NB4 (cell line): ENCODE measurements at regions not wholly inside any gene's neighbourhood (a gene's known extent, or its start where the extent isn't known, plus 50 kb on each side); places are given as distances from the start of the nearest gene placed in this dataset.

Experiments used
- DNase-seq: peaks from one replicate; pipeline ENCODE4 v3.0.0; 2010; ENCODE audit warnings: low read depth
- H3K4me3 ChIP-seq: one replicate; pipeline ENCODE4 v1.5.1; 2011; ENCODE audit warnings: mild to moderate bottlenecking, low read depth, low read length, moderate library complexity
- MYC ChIP-seq: IDR thresholded peaks from 2 replicates; pipeline ENCODE4 v1.6.1; 2011; ENCODE audit warnings: low read depth, low read length
- POLR2A ChIP-seq: IDR thresholded peaks from 2 replicates; pipeline ENCODE4 v1.6.1; 2011; ENCODE audit warnings: mild to moderate bottlenecking; ENCODE audit not compliant: insufficient read length; ENCODE audit errors: extremely low read depth
- TF ChIP-seq, protein P1 (sequence below): IDR thresholded peaks from 2 replicates; pipeline ENCODE4 v1.6.1; 2011; ENCODE audit warnings: low read depth, low read length
- TF ChIP-seq, protein P2 (sequence below): IDR thresholded peaks from one replicate; pipeline ENCODE4 v1.5.1; 2012; ENCODE audit warnings: low read depth, low read length

DNA sequence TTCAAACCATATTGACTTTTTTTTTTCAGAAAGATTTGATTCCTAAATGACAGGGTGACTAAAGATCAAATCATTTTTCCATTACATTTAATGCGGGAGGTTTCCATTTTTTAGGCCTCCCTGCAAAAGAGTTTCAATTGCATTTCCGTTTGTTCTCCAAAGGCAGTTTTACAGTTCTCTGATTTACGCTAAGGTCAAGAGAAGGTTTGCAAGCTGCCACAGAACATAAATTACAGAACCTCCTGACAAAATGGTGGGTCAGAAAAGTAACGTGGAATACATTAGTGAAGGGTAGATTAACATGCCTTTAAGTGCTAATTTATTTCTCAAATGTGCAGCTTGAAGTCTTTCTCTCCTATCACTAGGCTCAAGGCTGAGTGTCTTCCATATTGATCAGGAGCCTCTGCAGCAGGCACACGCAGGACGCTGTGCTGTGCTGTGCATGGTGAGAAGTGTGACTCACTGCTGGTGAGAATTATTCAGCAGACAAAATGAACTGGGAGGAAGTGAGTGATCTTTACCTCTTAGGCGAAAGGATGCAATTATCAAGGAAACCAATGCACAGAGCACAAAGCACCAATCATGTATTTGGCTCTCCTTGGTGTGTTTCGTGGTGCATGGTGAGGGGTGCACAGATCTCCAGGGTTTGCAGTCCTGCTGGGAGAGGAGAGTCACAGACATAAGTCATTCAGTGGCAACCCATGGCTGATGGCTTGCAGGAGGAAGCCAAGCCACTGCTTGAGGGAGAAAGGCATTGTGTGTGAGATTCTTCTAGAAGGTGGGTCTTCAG is 136.3 kb downstream of the TENT4A start:
- TF ChIP-seq, protein P1, sequence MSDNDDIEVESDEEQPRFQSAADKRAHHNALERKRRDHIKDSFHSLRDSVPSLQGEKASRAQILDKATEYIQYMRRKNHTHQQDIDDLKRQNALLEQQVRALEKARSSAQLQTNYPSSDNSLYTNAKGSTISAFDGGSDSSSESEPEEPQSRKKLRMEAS = no peak
- TF ChIP-seq POLR2A = no peak
- TF ChIP-seq MYC = no peak
- TF ChIP-seq, protein P2, sequence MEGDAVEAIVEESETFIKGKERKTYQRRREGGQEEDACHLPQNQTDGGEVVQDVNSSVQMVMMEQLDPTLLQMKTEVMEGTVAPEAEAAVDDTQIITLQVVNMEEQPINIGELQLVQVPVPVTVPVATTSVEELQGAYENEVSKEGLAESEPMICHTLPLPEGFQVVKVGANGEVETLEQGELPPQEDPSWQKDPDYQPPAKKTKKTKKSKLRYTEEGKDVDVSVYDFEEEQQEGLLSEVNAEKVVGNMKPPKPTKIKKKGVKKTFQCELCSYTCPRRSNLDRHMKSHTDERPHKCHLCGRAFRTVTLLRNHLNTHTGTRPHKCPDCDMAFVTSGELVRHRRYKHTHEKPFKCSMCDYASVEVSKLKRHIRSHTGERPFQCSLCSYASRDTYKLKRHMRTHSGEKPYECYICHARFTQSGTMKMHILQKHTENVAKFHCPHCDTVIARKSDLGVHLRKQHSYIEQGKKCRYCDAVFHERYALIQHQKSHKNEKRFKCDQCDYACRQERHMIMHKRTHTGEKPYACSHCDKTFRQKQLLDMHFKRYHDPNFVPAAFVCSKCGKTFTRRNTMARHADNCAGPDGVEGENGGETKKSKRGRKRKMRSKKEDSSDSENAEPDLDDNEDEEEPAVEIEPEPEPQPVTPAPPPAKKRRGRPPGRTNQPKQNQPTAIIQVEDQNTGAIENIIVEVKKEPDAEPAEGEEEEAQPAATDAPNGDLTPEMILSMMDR = no peak
- peak; percentile 38 for DNase-seq
- H3K4me3 ChIP-seq = no peak overlapping the region

DNA sequence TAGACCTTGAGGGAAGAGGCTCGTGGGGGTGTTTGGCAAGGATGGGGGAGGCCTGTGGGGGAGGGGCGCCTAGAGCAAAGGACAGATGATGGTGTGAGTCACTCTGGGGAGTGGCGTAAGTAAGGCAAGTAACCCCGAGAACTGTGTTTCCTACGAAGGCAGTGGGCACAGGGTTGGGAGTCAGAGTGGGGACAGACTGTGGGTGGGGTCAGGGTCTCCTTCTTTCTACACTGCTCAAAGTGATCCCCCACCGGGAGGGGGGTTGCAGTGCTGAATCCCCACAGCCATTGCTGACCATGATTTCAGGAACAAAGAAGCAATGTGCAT is 136.8 kb downstream of the TENT4A start:
- no peak for TF ChIP-seq POLR2A
- TF ChIP-seq, protein P2 = no peak
- no peak for TF ChIP-seq MYC
- TF ChIP-seq, protein P1 = no peak
- H3K4me3 ChIP-seq = no peak overlapping the region
- peak; percentile 14 for DNase-seq

DNA sequence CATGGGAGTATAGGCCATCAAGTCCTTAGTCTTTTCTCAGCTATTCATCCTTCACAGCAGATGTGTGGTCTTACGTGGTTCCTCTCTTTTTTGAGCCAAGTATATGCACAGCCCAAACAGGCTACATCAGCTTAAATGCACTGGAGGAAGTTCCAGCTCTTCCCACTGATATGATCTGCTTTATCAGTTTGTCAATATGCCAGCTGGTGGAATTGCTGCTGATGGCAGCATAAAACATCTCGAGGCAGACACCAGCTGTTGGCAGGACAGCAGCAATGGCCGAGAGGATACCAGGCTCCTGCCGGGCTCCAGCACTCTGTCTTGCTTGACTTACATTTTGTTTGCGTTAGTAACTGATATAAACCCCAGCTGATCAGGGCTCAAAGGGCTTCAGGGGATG is 143.4 kb downstream of the TENT4A start:
- no peak overlapping the region for H3K4me3 ChIP-seq
- DNase-seq = no peak
- TF ChIP-seq, protein P2 = no peak
- TF ChIP-seq, protein P1 = no peak
- TF ChIP-seq MYC (no peak), POLR2A (no peak)

DNA sequence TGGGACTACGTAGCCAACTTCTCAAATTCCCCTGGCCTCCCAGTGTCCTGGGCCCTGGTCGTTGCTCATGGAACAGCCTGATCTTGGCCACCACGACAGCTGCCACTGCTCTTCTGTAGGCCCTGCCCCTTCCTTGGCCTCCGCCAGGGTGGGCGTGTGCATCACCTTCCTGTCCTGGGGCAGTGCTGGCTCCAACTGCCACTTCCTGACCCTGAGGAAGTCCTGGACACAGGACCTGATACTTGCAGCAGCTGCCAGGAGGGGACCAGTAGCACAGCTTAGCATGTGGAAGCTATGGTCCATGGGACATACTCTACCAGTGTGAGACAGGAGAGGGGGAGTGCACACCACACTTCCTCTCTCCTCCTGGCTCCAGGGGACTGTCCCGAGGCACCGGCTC is 145.2 kb downstream of the TENT4A start:
- no peak overlapping the region for H3K4me3 ChIP-seq
- DNase-seq = peak; percentile 28
- TF ChIP-seq POLR2A (no peak), MYC (no peak)
- TF ChIP-seq, protein P1 = no peak
- TF ChIP-seq, protein P2 = no peak

DNA sequence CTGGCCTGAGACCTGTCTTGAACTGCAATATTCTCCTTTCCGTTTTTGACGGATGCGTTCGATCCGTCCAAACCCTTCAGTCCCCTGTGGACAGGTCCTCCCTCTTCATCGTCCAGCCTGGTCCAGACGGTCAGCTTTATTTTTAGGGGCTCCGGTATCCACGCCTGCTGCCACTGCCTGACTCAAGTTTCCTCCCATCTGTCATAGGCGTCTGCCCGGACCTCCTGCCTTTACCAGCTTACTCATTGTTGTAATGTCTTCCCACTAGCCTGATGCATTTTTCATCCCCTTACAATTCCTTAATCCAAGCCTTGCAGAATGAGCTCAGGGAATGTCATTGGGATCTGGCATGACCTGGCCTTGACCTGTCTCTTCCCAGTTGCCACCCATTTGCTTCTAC is 145.8 kb downstream of the TENT4A start:
- TF ChIP-seq MYC = no peak
- TF ChIP-seq, protein P1 = no peak
- TF ChIP-seq, protein P2 = no peak
- TF ChIP-seq POLR2A = no peak
- DNase-seq = no peak
- no peak overlapping the region for H3K4me3 ChIP-seq
